ENCODE measurements at regions not wholly inside any gene's neighbourhood (a gene's known extent, or its start where the extent isn't known, plus 50 kb on each side); places are given as distances from the start of the nearest gene placed in this dataset.

DNA sequence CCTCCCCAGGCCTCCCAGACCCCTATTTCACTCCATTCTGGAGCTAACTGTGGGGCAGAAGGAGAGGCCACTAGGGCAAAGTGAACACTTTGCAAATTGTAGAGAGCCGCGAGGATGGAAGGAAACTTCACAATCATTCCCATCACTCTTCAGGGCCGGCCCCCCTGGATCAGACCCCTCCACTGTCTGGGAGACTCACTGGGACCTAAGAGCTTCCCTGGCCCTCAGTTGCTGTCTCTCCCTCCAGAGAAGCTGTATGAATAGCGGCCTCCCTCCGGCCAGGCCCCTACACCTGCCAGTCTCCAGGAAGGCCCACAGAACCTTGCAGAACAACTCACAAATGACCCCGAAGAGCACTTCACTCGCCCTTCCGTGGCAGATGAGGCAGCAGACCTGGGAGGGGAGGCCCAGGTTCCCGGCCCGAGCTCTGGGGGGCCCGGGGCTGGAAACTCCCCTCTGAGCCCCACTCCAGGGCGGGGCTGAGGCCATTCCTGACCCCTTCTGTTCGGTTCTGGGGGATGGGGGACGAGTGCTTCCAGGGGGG, 141.9 kb upstream of the IER5L start:
- ATAC-seq (ENCODE audit: low FRiP score) (no peak), DNase-seq (ENCODE audit: low spot score) (peak; percentile 20)
- TF ChIP-seq, protein P1, sequence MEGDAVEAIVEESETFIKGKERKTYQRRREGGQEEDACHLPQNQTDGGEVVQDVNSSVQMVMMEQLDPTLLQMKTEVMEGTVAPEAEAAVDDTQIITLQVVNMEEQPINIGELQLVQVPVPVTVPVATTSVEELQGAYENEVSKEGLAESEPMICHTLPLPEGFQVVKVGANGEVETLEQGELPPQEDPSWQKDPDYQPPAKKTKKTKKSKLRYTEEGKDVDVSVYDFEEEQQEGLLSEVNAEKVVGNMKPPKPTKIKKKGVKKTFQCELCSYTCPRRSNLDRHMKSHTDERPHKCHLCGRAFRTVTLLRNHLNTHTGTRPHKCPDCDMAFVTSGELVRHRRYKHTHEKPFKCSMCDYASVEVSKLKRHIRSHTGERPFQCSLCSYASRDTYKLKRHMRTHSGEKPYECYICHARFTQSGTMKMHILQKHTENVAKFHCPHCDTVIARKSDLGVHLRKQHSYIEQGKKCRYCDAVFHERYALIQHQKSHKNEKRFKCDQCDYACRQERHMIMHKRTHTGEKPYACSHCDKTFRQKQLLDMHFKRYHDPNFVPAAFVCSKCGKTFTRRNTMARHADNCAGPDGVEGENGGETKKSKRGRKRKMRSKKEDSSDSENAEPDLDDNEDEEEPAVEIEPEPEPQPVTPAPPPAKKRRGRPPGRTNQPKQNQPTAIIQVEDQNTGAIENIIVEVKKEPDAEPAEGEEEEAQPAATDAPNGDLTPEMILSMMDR (IDR thresholded peaks at IDR 0.05), result no peak

DNA sequence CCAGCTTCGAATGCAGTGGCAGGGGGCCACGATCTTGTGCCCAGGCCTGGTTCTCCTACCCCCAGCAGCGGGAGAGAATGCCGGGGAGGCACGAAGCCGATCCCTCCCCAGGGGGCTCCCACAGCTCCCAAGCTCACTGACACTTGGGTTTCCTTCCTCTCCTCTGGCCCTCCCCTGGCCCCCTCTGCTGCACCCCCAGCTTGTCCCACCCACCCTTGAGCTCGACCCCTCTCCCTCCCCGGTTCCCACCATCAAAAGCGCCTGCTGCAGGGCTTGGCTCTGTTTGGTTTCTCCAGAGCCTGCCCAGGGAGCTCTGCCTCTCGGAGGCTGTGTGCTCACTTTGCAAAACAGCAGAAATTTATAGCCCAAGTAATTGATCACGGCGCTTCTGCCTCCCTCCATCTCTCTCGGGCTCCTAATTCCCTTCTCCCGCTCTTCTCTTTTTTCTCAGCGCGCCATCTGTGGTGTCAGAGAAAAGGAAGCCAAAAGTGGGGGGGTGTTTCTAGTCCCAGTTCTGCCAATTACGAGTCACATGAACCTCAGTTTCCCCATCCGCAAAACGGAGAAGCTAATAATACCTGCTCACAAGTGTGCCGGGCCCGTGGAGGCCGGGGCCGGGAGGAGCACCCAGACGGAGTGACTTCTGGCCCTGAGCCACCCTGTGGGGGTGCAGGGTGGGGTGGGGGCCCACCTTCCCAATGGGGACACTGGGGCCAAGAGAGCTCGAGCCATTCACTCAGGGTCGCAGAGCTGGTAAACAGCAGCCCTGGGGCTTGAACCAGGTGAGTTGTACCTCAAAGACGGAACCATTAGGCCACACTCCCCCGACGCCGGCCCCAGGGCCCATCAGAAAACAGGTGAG, 141.2 kb upstream of the IER5L start:
- TF ChIP-seq, protein P1 (IDR thresholded peaks at IDR 0.05), result no peak
- DNase-seq (ENCODE audit: low spot score) (peak; percentile 19), ATAC-seq (ENCODE audit: low FRiP score) (no peak)

GRCh38 chr9:129318121-129319075, 140.3 kb upstream of the IER5L start:
- TF ChIP-seq, protein P1 (IDR thresholded peaks at IDR 0.05), result no peak
- peak; percentile 20 for DNase-seq (ENCODE audit: low spot score)
- no peak for ATAC-seq (ENCODE audit: low FRiP score)

- TF ChIP-seq, protein P1 (IDR thresholded peaks at IDR 0.05), result no peak
- peak; percentile 26 for DNase-seq (ENCODE audit: low spot score)
- no peak for ATAC-seq (ENCODE audit: low FRiP score)
Measured at GRCh38 chr9:129317179-129318011, 139.3 kb upstream of the IER5L start.

DNA sequence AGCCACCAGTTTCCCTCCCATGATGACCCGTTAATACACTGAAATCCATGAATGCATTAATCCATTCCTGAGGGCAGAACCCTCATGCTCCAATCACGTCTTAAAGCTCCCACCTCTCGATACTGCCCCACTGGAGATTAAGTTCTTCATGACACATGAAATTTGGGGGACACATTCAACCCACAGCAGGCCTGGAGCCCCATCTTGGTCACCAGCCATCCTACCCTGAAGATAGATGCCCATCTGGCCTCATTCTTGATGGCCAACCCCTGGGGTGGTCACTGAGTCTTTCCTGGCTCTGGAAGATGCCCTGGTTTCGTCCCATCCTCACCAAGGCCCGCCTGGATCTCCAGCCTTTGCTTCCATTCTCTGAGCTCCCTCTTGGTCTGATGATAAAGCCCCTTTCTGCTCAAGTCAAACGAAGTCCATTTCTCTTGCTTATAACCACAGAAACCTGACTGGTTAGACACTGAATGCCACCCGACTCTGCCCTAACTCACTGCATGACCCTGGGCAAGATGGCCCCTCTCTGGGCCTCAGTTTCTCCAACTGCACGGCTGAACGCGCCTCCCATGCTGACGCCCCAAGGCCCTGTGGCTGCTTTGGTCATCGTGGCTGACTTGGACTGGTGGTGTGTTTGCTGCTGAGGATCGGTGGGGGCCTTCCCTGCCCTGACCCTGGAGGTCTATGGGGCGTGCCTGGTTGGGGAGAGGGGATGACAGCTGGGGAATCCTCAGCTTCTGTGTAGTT, 138.4 kb upstream of the IER5L start:
- TF ChIP-seq, protein P1 (IDR thresholded peaks at IDR 0.05), result no peak
- ATAC-seq (ENCODE audit: low FRiP score), result no peak
- DNase-seq (ENCODE audit: low spot score), result peak; percentile 5
